ENCODE measurements at regions not wholly inside any gene's neighbourhood (a gene's known extent, or its start where the extent isn't known, plus 50 kb on each side); places are given as distances from the start of the nearest gene placed in this dataset.
"Not testable (repeated sequence)": the region's sequence is repeated elsewhere in the genome, so short reads cannot be mapped to it uniquely, and the experiment has no call there.

GRCh38 chr6:27617046-27617687, 144.3 kb upstream of the ZNF184 start:
- DNase-seq = no peak

- DNase-seq = no peak
These were observed 143.6 kb upstream of the ZNF184 start for GRCh38 chr6:27616328-27617045.

DNA sequence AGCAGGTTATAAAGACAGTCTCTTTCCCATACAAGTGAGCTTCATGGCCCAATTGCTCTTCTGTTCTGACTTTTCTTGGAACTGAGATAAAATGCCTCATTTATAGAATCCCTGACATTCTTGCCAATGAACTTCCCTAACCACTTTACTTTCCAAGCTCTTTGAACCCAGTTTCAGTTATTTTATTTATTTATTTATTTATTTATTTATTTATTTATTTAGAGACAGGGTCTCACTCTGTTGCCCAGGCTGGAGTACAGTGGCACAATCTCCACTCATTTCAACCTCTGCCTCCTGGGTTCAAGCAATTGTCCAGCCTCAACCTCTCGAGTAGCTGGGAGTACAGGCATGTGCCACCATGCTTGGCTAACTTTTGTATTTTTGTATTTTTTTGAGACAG, 138.5 kb upstream of the ZNF184 start:
- no peak for DNase-seq

GRCh38 chr6:27608916-27609883, 136.3 kb upstream of the ZNF184 start:
- DNase-seq = no peak

- DNase-seq = no peak
These were observed 132.8 kb upstream of the ZNF184 start for GRCh38 chr6:27605401-27606342.

DNA sequence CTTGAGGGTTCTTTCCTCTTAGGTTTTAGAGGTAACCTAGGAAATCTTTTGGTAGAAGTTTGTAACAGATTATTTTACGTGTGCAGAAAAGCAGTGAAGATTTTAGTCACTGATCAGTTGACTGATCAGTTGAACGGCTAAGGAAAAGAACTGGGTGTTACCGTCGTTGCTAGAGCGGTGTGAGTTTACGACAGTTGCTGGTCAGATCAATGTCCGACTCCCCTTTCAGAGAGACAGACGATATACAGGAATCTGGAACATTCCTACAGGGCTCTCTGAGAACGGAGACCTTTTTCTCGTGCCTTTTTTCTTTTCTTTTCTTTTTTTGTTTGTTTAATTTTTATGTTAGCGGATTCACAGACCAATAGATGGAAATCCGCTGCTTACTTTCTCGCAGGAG, 132.1 kb upstream of the ZNF184 start:
- DNase-seq = no peak

- no peak for DNase-seq
These were observed 128.9 kb upstream of the ZNF184 start for GRCh38 chr6:27601668-27602254.

DNA sequence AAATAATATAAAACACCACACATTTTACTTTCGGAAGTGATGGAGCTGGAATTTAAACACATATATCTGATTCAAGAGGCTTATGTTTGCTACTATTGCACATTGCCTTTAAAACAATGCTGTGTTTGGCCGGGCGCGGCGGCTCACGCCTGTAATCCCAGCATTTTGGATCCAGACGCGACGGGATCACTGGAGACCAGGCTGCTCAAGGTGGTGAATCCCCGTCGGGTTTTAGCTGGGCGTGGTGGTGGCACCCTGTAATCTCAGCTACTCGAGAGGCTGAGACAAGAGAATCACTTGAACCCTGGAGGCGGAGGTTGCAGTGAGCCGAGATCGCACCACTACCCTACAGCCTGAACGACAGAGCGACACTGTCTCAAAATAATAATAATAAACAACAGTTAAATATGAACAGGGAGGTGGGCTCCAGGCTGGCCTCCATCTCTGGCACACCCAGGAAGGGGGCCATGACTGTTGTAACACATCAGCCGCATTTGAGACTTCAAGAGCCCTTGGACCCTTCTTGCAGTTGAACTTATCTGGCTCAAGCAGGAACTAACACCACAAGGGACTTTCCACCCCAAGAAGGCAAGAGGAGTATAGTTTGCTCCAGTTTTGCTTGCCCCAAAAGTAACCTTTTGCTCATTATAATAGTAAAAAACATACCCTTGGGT, 127.1 kb upstream of the ZNF184 start:
- DNase-seq = no peak

DNA sequence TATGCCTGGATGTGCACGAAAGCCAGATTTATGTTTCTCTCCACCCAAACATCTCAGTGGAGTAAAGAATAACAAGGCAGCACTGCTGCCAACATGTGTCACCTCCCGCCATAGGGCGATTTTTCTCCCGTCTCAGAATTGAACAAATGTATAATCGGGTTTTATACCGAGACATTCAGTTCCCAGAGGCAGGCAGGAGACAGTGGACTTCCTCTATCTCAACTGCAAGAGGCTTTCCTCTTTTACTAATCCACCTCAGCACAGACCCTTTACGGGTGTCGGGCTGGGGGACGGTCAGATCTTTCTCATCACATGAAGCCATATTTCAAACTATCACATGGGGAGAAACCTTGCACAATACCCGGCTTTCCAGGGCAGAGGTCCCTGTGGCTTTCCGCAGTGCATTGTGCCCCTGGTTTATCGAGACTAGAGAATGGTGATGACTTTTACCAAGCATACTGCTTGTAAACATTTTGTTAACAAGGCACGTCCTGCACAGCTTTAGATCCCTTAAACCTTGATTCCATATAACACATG, 124.2 kb upstream of the ZNF184 start:
- not testable (repeated sequence) for DNase-seq

DNA sequence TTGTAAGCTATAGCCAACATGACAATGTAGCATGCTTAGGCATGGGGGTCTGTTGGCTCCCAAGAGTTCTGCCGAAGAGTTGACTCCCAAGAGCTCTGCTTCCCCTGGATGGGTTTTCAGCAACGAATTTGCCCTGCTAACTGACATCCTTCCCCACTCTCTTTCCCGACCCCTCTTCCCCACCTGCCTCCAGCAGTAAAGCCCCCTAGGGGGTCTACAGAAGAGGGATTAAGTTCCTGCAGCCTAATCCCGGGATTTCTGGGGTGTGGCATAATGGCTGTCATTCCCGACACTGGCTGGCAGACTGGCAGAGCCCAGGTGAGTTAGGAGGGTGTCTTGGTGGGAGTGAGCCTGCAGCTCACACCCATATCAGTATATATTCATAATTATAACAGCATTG, 121.0 kb upstream of the ZNF184 start:
- no peak for DNase-seq

DNA sequence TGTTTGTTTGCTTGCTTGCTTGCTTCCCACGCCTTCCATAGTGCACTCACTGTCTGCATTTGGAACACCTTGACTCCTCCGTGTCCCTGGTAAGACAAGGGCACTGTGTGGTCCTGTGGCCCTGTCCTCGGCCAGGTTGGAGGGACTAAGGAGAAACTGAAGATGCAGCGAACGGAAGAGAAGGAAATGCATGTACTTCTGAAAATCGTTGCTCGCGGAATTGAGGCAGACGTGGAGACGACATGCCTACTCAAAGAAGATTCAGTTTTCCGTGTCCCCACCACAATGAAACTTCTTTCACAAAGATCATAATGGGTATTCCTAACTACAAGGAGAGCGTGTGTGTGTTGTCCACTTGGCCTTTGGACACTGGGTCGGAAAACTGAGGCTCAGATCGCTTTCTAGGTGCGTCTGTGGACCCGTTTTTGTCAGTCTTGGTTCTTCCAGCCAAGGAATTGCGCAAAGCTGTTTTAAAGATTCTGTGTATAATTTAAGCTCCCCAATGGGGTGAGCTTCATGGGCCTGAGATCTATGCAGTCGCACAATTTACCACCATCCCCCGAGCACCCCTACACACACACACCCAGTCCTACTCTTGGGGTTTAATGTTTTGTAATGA, 120.4 kb upstream of the ZNF184 start:
- no peak for DNase-seq

- peak; percentile 78 for DNase-seq
These were observed 119.7 kb upstream of the ZNF184 start for GRCh38 chr6:27592481-27593199.

GRCh38 chr6:27591699-27592480, 119.0 kb upstream of the ZNF184 start:
- peak; percentile 34 for DNase-seq

DNA sequence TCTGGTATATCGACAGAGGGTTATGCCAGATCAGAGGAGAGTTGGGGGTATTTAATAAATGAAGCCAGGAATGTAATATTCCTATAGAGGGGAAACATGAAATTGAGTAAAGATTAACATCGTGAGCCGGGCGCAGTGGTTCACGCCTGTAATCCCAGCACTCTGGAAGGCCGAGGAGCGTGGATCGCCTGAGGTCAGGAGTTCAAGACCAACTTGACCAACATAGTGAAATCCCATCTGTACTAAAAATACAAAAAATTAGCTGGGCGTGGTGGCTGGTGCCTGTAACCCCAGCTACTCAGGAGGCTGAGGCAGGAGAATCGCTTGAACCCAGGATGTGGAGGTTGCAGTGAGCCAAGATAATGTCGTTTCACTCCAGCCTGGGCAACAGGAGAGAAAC, 112.4 kb upstream of the ZNF184 start:
- DNase-seq = not testable (repeated sequence)

- DNase-seq = no peak
These were observed 111.4 kb upstream of the ZNF184 start for GRCh38 chr6:27584326-27584725.

- DNase-seq = peak; percentile 41
These were observed 110.2 kb upstream of the ZNF184 start for GRCh38 chr6:27582928-27583725.

- DNase-seq = no peak
These were observed 107.1 kb upstream of the ZNF184 start for GRCh38 chr6:27579973-27580372.

DNA sequence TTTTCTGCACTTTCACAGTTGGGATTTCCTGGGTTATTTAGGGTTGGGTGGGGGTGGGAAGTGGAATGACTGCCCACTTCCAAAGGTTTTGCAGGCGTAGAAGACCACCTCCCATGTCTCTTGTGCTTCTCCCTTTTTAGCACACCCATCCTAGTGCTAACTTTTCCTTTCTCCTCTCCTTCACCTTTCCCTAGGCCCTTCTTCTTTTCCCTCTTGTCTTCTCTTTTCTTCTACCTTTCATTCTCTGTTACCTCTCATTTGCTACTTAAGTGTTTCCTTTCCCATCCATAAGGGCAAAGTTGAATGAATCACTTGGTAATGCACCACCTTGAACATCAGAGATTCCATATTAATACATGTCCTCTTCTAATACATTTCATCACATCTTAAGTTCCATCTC, 105.0 kb upstream of the ZNF184 start:
- no peak for DNase-seq
